Fibroblast of lung (primary cell): ENCODE measurements at regions not wholly inside any gene's neighbourhood (a gene's known extent, or its start where the extent isn't known, plus 50 kb on each side); places are given as distances from the start of the nearest gene placed in this dataset.

Experiments used
- DNase-seq, 2 donors: peaks; one replicate each; pipeline versions ENCODE4 v3.0.0 to v3.0.0-alpha.2; 2010; ENCODE audit warnings: low read depth in 2 of 2
- H2AFZ ChIP-seq: 2 replicates; pipeline ENCODE4 v1.5.1; 2012; ENCODE audit warnings: low read length, control low read depth, inconsistent platforms
- H3K27ac ChIP-seq: 2 replicates; pipeline ENCODE4 v1.5.1; 2011; ENCODE audit warnings: low read length, control low read depth; ENCODE audit not compliant: insufficient read depth
- H3K27me3 ChIP-seq: 2 replicates; pipeline ENCODE4 v1.5.1; 2011; ENCODE audit warnings: mild to moderate bottlenecking, low read length; ENCODE audit not compliant: control insufficient read depth, insufficient read depth
- H3K36me3 ChIP-seq: 2 replicates; pipeline ENCODE4 v1.5.1; 2011; ENCODE audit warnings: low read length; ENCODE audit not compliant: control insufficient read depth, insufficient read depth
- H3K4me1 ChIP-seq: 2 replicates; pipeline ENCODE4 v1.5.1; 2011; ENCODE audit warnings: low read length; ENCODE audit not compliant: control insufficient read depth, insufficient read depth; ENCODE audit errors: extremely low read depth
- H3K4me2 ChIP-seq: 2 replicates; pipeline ENCODE4 v1.5.1; 2011; ENCODE audit warnings: low read length, control low read depth; ENCODE audit not compliant: insufficient read depth; ENCODE audit errors: extremely low read depth
- H3K4me3 ChIP-seq, 4 experiments: fragments of 200-600 bp in 1 of 4; sonication (generic) in 1 of 4; replicated peaks in 1 of 4; 2 replicates each; pipeline ENCODE4 v1.5.1; 2011 to 2016; ENCODE audit warnings: low read length in 4 of 4, low read depth in 3 of 4, mild to moderate bottlenecking in 3 of 4, control low read depth in 2 of 4, inconsistent platforms in 1 of 4, mixed read lengths in 1 of 4; ENCODE audit not compliant: insufficient read depth in 1 of 4; ENCODE audit errors: control extremely low read depth in 1 of 4
- H3K79me2 ChIP-seq: 2 replicates; pipeline ENCODE4 v1.5.1; 2012; ENCODE audit warnings: mild to moderate bottlenecking, low read length, inconsistent platforms; ENCODE audit not compliant: control insufficient read depth, insufficient read depth
- H3K9ac ChIP-seq: 2 replicates; pipeline ENCODE4 v1.5.1; 2011; ENCODE audit warnings: mild to moderate bottlenecking, low read length, control low read depth; ENCODE audit not compliant: insufficient read depth
- H3K9me3 ChIP-seq: 2 replicates; pipeline ENCODE4 v1.5.1; 2012; ENCODE audit warnings: low read depth, low read length; ENCODE audit not compliant: control insufficient read depth, insufficient read depth
- H4K20me1 ChIP-seq: 2 replicates; pipeline ENCODE4 v1.5.1; 2011; ENCODE audit warnings: low read length; ENCODE audit not compliant: control insufficient read depth, insufficient read depth; ENCODE audit errors: extremely low read depth
- EZH2 ChIP-seq: IDR thresholded peaks from 2 replicates; pipeline ENCODE4 v1.5.1; 2012; ENCODE audit warnings: low read length, control low read depth, mild to moderate bottlenecking; ENCODE audit errors: missing control alignments
- TF ChIP-seq, protein P1 (sequence below), 2 donors: IDR thresholded peaks in 1 of 2; conservative IDR thresholded peaks in 1 of 2; 1 replicate in 1 of 2; 2 replicates in 1 of 2; pipeline ENCODE4 v1.5.1; 2011 to 2012; ENCODE audit warnings: low read length in 2 of 2, control low read depth in 1 of 2, inconsistent platforms in 1 of 2, low read depth in 1 of 2, mild to moderate bottlenecking in 1 of 2

DNA sequence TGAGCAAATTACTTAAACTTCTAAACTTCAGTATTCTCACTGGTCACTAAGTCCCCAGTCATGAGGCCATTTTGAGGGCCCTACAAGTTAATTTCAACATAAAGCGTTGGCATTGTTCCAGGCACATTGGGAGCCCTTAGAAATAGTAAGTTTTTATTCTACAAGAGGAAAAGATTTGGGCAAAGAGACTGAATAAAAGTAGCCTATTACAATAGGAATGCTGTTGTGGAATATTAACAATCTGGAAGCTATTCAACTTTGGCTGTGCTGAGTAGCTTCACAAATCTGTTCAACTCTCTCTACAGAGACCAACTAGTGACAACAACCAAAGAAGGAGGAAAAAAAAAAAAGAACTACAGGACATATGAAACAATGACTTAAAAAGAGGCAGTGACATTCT, 1287.5 kb upstream of the NXPH2 start:
- no peaks in the 10 kb centered on the region for H3K27me3 ChIP-seq
- no peak overlapping the region for H3K4me3 ChIP-seq
- H2AFZ ChIP-seq, result no peak overlapping the region
- no peak overlapping the region for H3K9ac ChIP-seq
- no peaks in the 10 kb centered on the region for H3K36me3 ChIP-seq
- H3K79me2 ChIP-seq, result no peaks in the 10 kb centered on the region
- H3K9me3 ChIP-seq, result no peaks in the 10 kb centered on the region
- no peaks in the 10 kb centered on the region for H3K4me1 ChIP-seq
- DNase-seq, result no peak
- no peak for TF ChIP-seq EZH2
- TF ChIP-seq, protein P1, sequence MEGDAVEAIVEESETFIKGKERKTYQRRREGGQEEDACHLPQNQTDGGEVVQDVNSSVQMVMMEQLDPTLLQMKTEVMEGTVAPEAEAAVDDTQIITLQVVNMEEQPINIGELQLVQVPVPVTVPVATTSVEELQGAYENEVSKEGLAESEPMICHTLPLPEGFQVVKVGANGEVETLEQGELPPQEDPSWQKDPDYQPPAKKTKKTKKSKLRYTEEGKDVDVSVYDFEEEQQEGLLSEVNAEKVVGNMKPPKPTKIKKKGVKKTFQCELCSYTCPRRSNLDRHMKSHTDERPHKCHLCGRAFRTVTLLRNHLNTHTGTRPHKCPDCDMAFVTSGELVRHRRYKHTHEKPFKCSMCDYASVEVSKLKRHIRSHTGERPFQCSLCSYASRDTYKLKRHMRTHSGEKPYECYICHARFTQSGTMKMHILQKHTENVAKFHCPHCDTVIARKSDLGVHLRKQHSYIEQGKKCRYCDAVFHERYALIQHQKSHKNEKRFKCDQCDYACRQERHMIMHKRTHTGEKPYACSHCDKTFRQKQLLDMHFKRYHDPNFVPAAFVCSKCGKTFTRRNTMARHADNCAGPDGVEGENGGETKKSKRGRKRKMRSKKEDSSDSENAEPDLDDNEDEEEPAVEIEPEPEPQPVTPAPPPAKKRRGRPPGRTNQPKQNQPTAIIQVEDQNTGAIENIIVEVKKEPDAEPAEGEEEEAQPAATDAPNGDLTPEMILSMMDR (conservative IDR thresholded peaks at IDR 0.05 in 1 of 2, IDR thresholded peaks at IDR 0.05 in 1 of 2; ENCODE audit: low read depth in 1 of 2, low read length in 2 of 2), result no peak
- no peak overlapping the region for H3K27ac ChIP-seq
- H4K20me1 ChIP-seq, result no peaks in the 10 kb centered on the region
- H3K4me2 ChIP-seq, result no peak overlapping the region

DNA sequence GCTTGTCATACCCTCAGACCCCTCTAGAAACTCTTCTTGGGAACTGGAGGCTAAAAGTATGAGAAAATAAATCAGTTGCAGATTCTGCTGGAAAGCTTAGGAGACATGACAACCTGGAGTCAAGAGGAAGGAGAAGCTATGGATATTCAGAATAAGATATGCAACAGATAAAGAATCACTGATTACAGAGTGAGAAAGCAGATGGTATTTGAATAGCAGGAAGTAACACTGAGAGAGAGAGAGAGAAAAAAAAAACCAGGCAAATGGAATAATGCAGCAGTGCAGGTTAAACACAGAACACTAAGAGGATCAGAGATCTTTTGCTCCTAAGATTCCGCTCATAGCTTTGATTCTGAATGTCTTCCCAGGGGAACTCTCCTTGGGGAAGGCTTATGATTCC, 1284.1 kb upstream of the NXPH2 start:
- DNase-seq, result no peak
- H3K9me3 ChIP-seq, result no peaks in the 10 kb centered on the region
- no peak overlapping the region for H3K4me2 ChIP-seq
- H3K27me3 ChIP-seq, result no peaks in the 10 kb centered on the region
- H4K20me1 ChIP-seq, result no peaks in the 10 kb centered on the region
- H3K9ac ChIP-seq, result no peak overlapping the region
- no peak for TF ChIP-seq EZH2
- TF ChIP-seq, protein P1 (conservative IDR thresholded peaks at IDR 0.05 in 1 of 2, IDR thresholded peaks at IDR 0.05 in 1 of 2; ENCODE audit: low read depth in 1 of 2, low read length in 2 of 2), result no peak
- no peak overlapping the region for H3K4me3 ChIP-seq
- no peak overlapping the region for H3K27ac ChIP-seq
- no peaks in the 10 kb centered on the region for H3K4me1 ChIP-seq
- no peaks in the 10 kb centered on the region for H3K36me3 ChIP-seq
- no peak overlapping the region for H2AFZ ChIP-seq
- H3K79me2 ChIP-seq, result no peaks in the 10 kb centered on the region

DNA sequence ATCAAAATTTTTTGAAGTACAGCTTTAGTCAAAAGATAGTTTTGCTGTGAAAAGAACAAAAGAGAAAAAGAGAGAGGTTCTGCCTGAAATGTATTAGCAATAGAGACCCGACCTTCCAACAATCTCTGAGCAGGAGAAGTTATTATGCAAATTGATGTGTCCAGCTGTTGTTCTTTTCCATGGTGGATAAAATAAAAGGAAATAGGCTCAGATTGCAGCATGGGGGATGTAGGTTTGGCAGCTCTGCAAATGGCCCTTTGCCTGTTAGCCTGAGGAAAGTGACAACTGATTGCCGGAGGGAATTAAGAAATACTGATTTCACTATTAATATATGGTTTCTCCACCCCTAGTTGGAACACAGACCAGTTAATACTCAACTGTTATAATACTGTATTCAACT, 1283.2 kb upstream of the NXPH2 start:
- TF ChIP-seq EZH2, result no peak
- TF ChIP-seq, protein P1 (conservative IDR thresholded peaks at IDR 0.05 in 1 of 2, IDR thresholded peaks at IDR 0.05 in 1 of 2; ENCODE audit: low read depth in 1 of 2, low read length in 2 of 2), result no peak
- no peak overlapping the region for H3K27ac ChIP-seq
- H4K20me1 ChIP-seq, result no peaks in the 10 kb centered on the region
- H2AFZ ChIP-seq, result no peak overlapping the region
- no peaks in the 10 kb centered on the region for H3K4me1 ChIP-seq
- no peak overlapping the region for H3K4me3 ChIP-seq
- H3K27me3 ChIP-seq, result no peaks in the 10 kb centered on the region
- H3K79me2 ChIP-seq, result no peaks in the 10 kb centered on the region
- H3K9me3 ChIP-seq, result no peaks in the 10 kb centered on the region
- H3K4me2 ChIP-seq, result no peak overlapping the region
- no peak overlapping the region for H3K9ac ChIP-seq
- peak in 1 of 2 donors; percentile 69 for DNase-seq
- no peaks in the 10 kb centered on the region for H3K36me3 ChIP-seq
